Loucy (cell line): ENCODE measurements at regions not wholly inside any gene's neighbourhood (a gene's known extent, or its start where the extent isn't known, plus 50 kb on each side); places are given as distances from the start of the nearest gene placed in this dataset.

Experiments
- EZH2phosphoT487 ChIP-seq: fragments of 200-600 bp; IDR thresholded peaks from 2 replicates; pipeline ENCODE4 v1.6.1; 2018; ENCODE audit warnings: antibody characterized with exemption, mild to moderate bottlenecking, moderate library complexity, borderline replicate concordance
- TF ChIP-seq, protein P1 (sequence below): fragments of 200-600 bp; sonication (generic); conservative IDR thresholded peaks from 2 replicates; pipeline ENCODE4 v1.5.1; 2014; ENCODE audit warnings: mild to moderate bottlenecking, antibody characterized with exemption, low read length

DNA sequence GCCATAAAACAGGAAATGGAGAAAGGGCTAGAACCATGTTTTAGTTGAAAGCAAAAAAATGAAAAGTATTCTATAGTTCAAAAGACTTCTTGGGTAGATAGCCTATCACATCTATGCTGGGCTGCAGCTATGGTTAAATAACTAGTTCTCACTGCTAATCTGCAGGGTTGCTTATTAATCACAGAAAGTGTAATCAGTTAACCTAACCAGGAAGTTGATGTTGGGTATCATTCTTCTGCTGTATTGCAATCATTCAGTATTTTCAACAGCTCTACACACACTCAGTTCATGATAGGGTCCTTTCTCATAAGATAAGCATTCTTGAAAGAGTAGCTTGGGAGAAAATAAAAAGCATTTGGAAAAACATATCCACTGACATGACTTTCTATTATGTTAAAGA, 135.2 kb upstream of the TCF21 start:
- TF ChIP-seq, protein P1, sequence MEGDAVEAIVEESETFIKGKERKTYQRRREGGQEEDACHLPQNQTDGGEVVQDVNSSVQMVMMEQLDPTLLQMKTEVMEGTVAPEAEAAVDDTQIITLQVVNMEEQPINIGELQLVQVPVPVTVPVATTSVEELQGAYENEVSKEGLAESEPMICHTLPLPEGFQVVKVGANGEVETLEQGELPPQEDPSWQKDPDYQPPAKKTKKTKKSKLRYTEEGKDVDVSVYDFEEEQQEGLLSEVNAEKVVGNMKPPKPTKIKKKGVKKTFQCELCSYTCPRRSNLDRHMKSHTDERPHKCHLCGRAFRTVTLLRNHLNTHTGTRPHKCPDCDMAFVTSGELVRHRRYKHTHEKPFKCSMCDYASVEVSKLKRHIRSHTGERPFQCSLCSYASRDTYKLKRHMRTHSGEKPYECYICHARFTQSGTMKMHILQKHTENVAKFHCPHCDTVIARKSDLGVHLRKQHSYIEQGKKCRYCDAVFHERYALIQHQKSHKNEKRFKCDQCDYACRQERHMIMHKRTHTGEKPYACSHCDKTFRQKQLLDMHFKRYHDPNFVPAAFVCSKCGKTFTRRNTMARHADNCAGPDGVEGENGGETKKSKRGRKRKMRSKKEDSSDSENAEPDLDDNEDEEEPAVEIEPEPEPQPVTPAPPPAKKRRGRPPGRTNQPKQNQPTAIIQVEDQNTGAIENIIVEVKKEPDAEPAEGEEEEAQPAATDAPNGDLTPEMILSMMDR: no peak
- TF ChIP-seq EZH2phosphoT487: no peak
